Thyroid gland (tissue), 4 donors: ENCODE measurements at regions not wholly inside any gene's neighbourhood (a gene's known extent, or its start where the extent isn't known, plus 50 kb on each side); places are given as distances from the start of the nearest gene placed in this dataset.

ENCODE experiments used
- DNase-seq, 2 donors: peaks; one replicate each; pipeline ENCODE4 v3.0.0-alpha.2; 2019
- H3K27ac ChIP-seq, 3 donors: fragments of 200-600 bp; sonication (generic); 1 replicate in 2 of 3; 2 replicates in 1 of 3; pipeline ENCODE4 v1.5.1; 2016 to 2019; ENCODE audit warnings: mild to moderate bottlenecking in 1 of 3, moderate library complexity in 1 of 3
- H3K27me3 ChIP-seq: fragments of 200-600 bp; sonication (generic); one replicate; pipeline ENCODE4 v1.5.1; 2019
- H3K36me3 ChIP-seq, 2 donors: fragments of 200-600 bp; sonication (generic); one replicate each; pipeline ENCODE4 v1.5.1; 2016 to 2019
- H3K4me1 ChIP-seq, 2 donors: fragments of 200-600 bp; sonication (generic); one replicate each; pipeline ENCODE4 v1.5.1; 2017 to 2019
- H3K4me3 ChIP-seq, 3 donors: fragments of 200-600 bp; sonication (generic); replicated peaks in 1 of 3; 1 replicate in 2 of 3; 2 replicates in 1 of 3; pipeline ENCODE4 v1.5.1; 2016; ENCODE audit warnings: mild to moderate bottlenecking in 1 of 3
- H3K9me3 ChIP-seq: fragments of 200-600 bp; sonication (generic); one replicate; pipeline ENCODE4 v1.5.1; 2017
- CTCF ChIP-seq, 6 experiments: fragments of 200-600 bp in 3 of 6; fragments of 450-650 bp in 3 of 6; sonication (generic) in 3 of 6; IDR thresholded peaks; one replicate each; pipeline ENCODE4 v1.5.1; 2016 to 2019; ENCODE audit warnings: antibody characterized with exemption in 6 of 6, mild to moderate bottlenecking in 2 of 6, inconsistent platforms in 1 of 6, moderate library complexity in 1 of 6
- POLR2A ChIP-seq, 2 donors: fragments of 450-650 bp; IDR thresholded peaks; one replicate each; pipeline ENCODE4 v1.6.1; 2017; ENCODE audit warnings: antibody characterized with exemption in 2 of 2, mild to moderate bottlenecking in 2 of 2, moderate library complexity in 1 of 2
- WGBS, 2 donors: methylation state at CpG; one replicate each; pipeline ENCODE4 v1.1.5; 2017; 5-methylcytosine and 5-hydroxymethylcytosine counted together
- intact Hi-C: fragments of 100-400 bp; cut with DNase I; formaldehyde crosslinking; loops from one replicate; pipeline ENCODE4 v1.15.1; 2023

DNA sequence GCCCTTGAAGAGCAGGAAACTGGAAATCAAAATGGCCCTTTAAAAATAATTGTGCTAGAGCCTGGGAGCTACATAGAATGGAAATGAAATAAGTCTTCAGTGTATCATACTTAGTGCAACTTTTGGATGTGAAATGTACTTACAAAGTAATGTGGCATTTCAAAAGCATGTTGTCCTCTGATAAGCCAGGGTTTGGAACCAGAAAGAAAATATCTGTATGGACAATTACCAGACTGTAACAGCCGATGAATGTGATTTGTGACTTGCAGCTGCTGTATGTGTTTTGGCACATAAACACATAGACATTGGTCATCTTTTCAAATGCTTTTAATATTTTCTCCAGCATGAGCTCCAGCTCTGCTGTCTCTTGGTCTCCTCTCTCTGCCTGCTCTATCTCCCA, 546.4 kb downstream of the OMA1 start:
- no peaks in the 10 kb centered on the region for H3K36me3 ChIP-seq
- H3K4me3 ChIP-seq: no peak overlapping the region
- intact Hi-C loops: no loop called here
- no peak overlapping the region for H3K27ac ChIP-seq
- H3K27me3 ChIP-seq: no peaks in the 10 kb centered on the region
- no peaks in the 10 kb centered on the region for H3K9me3 ChIP-seq
- 61 to 78% methylated on average over 1 of the region's 1 CpG for WGBS, 2 donors
- DNase-seq: no peak
- no peaks in the 10 kb centered on the region for H3K4me1 ChIP-seq
- no peak for TF ChIP-seq CTCF (IDR thresholded peaks at IDR 0.05)
- TF ChIP-seq POLR2A (IDR thresholded peaks at IDR 0.05): no peak

- Histone ChIP-seq H3K27me3 (no peaks in the 10 kb centered on the region), H3K4me1 (no peaks in the 10 kb centered on the region), H3K36me3 (no peaks in the 10 kb centered on the region), H3K9me3 (no peaks in the 10 kb centered on the region), H3K27ac (no peak overlapping the region), H3K4me3 (no peak overlapping the region)
- intact Hi-C loops: no loop called here
- no peak for TF ChIP-seq POLR2A (IDR thresholded peaks at IDR 0.05)
- no peak for TF ChIP-seq CTCF (IDR thresholded peaks at IDR 0.05)
- WGBS, 2 donors: 87 to 88% methylated on average over 2 of the region's 2 CpGs
- no peak for DNase-seq
These were observed 550.1 kb downstream of the OMA1 start for GRCh38 chr1:57996400-57996799.

GRCh38 chr1:57991289-57991688, 555.2 kb downstream of the OMA1 start:
- intact Hi-C loops: no loop called here
- 86 to 88% methylated on average over 7 of the region's 7 CpGs for whole genome bisulfite sequencing, 2 donors
- H3K36me3 ChIP-seq: no peaks in the 10 kb centered on the region
- TF ChIP-seq POLR2A (IDR thresholded peaks at IDR 0.05): no peak
- no peak for TF ChIP-seq CTCF (IDR thresholded peaks at IDR 0.05)
- no peak overlapping the region for H3K4me3 ChIP-seq
- H3K4me1 ChIP-seq: no peaks in the 10 kb centered on the region
- no peaks in the 10 kb centered on the region for H3K9me3 ChIP-seq
- H3K27me3 ChIP-seq: no peaks in the 10 kb centered on the region
- H3K27ac ChIP-seq: no peak overlapping the region
- no peak for DNase-seq

DNA sequence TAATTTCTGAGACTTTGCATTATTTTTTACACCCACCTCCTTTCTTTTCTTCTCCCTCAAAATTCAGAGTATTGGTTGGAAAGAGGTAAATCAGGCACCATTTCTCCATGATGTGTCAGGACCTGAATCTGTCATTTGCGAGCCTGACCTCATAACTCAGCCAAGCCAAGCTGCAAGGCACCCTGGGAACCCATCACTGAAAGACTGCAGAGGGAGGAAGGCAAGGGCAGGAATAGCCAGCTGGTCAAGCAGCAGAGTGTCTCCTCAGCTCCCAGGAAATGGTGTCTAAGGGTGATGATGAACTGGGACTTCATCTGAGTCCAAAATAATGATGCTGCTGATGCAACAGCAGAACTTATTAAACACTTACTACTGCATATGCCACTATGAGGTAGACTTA, 556.6 kb downstream of the OMA1 start:
- Histone ChIP-seq H3K9me3 (no peaks in the 10 kb centered on the region), H3K4me1 (no peaks in the 10 kb centered on the region), H3K36me3 (no peaks in the 10 kb centered on the region), H3K4me3 (no peak overlapping the region), H3K27ac (no peak overlapping the region), H3K27me3 (no peaks in the 10 kb centered on the region)
- no peak for TF ChIP-seq POLR2A (IDR thresholded peaks at IDR 0.05)
- no peak for TF ChIP-seq CTCF (IDR thresholded peaks at IDR 0.05)
- 81 to 86% methylated on average over 1 of the region's 1 CpG for WGBS, 2 donors
- no peak for DNase-seq
- intact Hi-C loops: no loop called here

DNA sequence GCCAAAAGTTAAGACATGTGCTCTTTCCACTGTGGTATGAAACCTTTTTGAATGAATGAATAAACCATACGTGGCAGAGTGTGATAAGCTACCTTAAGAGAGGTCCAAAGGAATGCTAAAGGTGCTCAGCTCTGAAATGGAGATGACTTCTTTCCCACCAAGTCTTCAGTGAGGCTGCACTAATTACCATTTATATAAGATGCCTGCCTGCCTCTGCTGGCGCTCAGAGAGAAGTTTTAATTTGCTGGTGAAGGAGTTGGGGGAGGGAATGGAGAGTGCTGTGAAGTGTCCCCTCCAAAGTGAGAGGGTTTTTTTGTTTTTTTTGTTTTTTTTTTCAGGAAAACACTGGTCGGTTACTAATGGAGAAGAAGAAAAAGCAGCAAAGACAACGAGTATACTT, 559.0 kb downstream of the OMA1 start:
- 29 to 32% methylated on average over 4 of the region's 4 CpGs for WGBS, 2 donors
- intact Hi-C loops: no loop called here
- Histone ChIP-seq H3K27ac (no peak overlapping the region), H3K4me3 (no peak overlapping the region), H3K27me3 (no peaks in the 10 kb centered on the region), H3K36me3 (no peaks in the 10 kb centered on the region), H3K9me3 (no peaks in the 10 kb centered on the region), H3K4me1 (no peaks in the 10 kb centered on the region)
- TF ChIP-seq CTCF (IDR thresholded peaks at IDR 0.05) (no peak), POLR2A (IDR thresholded peaks at IDR 0.05) (no peak)
- no peak for DNase-seq
